T-helper 9 cell (primary cell): ENCODE measurements at regions not wholly inside any gene's neighbourhood (a gene's known extent, or its start where the extent isn't known, plus 50 kb on each side); places are given as distances from the start of the nearest gene placed in this dataset.
A peak's percentile ranks its signal among the peaks of the same experiment; 100 is the strongest.

Source experiments
- DNase-seq: peaks from one replicate; pipeline ENCODE4 v3.0.0-alpha.2; 2020

DNA sequence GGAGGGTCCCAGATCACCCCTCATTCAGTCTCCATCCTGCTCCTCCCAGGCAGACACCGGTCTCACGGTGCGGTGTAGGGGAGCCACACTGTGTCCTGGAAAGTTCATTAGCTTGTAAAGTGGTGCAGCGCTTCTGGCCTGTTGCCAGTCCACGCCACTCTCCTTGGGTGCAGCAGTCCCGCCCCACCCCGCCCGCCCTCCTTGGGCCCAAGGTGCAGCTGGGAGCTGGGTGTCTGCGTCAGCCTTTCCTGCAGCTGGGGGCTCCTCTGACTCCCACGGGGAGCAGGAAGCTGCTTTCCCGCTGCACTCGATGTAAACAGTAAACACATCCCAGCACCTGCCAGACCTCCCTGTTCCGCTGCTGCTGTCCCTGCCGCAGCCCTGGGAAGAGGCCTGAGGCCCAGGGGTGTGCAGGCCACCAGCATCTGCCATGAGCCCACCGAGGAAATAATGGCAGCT lies 53.8 kb upstream of the ASB18 start:
- no peak for DNase-seq

DNA sequence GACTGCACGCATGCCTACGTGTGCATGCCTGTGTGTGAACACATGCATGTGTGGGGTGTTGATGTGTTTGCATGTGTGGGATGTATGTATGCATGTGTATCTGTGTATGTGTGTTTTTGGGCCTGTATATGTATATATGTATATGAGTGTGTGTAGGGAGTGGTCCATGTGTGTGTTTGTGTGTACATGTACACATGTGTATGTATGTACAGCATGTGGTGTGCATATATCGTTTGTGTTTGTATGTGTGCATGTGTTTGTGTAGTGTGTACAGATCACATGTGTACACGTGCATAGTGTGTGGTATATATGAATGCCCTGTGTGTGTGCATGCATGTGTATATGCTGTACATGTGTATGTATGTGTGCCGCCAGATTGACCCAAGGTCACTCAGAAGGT lies 54.2 kb upstream of the ASB18 start:
- no peak for DNase-seq

GRCh38 chr2:236319036-236319435 lies 54.8 kb upstream of the ASB18 start:
- DNase-seq = no peak

GRCh38 chr2:236321415-236321814 lies 57.2 kb upstream of the ASB18 start:
- DNase-seq = no peak

GRCh38 chr2:236333417-236334121 lies 69.4 kb upstream of the ASB18 start:
- no peak for DNase-seq

- DNase-seq = no peak
Observed at GRCh38 chr2:236334122-236334876, 70.1 kb upstream of the ASB18 start.

DNA sequence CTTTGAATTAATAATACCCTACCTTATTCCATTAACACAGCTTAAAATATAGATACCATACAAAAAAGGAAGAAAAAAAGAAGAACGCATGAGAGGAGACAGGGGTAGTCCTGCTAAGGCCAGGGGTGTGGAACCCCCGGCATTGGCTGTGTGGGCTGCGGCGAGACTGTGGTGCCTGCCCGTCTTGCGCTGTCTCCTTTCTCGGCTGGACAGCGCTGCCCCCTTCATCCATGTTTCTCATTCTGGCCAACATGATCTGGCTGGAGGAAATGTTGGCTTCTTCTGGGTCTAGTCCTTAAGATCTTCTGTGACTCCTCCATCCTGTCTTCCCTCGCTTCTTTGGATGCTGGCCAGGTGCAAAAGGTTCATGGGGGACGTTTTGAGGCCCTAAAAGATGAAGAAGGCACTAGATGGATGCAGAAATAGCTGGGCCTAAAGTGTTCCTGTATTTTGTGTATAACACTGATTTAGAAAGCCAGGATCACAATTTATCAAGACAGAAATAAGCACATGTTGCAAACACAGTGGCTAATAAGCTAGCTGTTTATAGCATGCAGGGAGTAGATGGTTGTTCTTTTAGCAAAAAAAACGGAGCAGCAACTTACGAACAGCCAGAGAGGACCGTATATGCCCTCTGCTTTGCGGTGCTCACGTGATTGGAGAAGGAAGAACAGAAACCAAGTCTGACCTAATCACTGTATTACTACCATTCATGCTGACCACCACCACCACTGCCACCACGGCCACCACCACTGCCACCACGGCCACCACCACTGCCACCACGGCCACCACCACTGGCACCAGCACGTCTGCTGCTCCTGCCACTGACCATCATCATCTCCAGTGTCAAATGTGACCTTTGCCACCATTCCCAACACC lies 71.7 kb upstream of the ASB18 start:
- DNase-seq = no peak

DNA sequence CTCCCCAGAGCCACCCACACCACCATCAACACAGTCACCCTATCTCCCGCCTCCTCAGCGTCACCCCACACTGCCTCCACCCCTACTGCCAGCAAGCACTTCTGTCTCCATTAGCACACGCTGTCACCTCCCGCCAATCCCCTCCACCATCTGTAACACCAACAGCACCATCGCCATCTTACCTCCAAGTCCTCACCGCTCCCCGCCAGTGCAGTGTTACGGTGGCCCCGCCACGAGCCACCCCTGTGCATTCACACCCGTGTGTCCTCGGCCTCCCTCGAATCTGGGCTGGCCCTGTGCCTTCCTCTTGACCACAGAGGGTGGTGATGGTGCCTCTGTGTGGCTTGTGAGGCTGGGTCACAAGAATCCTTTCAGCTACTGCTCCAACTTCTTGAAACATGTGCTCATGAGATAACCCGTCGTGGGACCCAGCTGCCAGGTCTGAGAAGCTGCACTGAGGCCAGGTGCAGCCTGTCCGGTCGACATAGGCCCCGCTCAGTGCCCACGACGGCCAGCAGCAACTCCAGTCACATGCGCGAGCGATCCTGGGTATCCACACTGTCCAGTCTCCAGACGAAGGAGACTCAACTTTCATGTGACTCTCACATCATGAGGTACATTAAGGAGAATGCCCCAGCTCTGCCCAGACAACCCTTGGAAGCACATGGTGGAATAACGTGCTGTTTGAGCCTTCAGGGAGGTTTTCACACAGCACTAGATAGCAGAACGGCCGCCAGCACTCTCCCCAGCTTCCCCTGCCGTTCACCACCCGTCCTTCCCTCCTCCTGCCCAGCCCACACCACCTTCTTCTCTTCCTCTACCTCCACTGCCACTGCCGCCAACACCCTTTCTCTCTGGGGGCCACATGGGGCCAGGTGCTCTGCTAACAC lies 72.6 kb upstream of the ASB18 start:
- no peak for DNase-seq

DNA sequence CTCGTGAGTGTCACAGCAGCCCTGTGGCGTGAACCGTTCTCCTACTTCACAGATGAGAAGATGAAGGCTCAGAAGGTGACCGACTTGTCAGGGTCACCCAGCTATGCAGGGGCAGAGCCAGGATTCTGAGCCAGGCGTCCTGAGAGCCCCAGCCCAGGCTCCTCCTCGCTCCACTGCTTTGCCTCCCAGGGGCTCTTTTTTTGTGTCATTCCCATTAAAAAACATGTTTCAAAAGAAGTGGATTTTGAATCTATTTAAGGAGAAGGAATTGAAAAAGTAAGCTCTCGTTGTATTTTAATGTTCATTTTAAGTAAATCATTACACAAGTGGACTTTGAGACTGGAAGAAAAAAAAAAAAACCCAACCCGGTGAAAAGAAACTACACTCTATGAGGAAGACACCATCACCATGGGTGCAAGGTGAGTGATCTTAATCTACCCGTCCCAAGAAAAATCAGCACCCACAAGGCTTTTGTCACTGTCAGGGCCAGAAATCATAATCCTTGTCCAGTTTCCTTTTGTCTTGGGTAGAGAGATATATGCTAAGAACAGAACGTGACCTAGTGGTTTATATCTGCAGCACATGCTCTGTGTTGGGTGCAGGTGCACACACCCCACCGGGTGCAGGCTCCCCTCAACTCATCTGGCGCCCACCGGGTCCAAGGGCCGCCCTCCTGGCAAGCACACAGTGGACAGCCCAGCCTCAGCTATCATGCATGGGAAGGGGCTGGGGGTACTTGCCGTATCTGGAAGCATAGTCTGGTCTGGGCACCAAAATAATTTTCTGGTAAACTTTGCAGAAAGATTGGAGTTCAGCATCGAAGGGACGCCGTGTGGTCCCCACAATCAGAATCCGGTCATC lies 73.5 kb upstream of the ASB18 start:
- no peak for DNase-seq

DNA sequence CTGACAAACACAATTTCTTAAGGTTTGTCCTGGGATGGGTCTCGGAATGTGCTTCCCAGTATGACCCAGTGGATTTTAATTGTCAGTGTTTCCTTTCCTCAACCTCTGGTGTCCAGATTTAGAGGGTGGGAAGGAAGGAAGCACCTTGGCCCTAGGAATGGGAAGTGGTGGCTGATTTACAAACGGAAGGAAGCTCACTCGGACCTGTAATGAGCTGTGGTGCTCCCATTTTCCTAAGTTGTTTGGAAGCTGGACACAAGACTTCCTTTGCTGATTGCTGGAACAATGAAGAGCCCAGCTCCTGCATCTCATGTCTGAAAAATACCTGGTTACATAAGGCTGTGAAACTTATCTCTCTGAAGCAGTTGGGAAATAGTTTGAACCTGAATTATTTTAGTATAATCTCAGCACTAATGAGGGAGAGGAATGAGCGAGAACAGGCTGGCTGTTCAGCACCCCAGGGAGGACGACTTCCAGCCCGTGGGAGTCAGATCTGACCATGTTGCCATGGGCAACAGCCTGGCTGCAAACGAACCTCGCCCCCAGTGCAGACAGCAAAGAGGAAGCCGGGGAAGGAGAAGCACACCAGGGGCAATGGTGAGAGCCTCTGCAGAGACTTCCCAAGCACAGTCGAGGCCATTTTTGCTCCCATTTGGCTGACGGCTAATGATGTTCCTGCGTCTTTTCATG lies 74.4 kb upstream of the ASB18 start:
- no peak for DNase-seq

- no peak for DNase-seq
Observed at GRCh38 chr2:236340251-236340650, 76.0 kb upstream of the ASB18 start.

DNA sequence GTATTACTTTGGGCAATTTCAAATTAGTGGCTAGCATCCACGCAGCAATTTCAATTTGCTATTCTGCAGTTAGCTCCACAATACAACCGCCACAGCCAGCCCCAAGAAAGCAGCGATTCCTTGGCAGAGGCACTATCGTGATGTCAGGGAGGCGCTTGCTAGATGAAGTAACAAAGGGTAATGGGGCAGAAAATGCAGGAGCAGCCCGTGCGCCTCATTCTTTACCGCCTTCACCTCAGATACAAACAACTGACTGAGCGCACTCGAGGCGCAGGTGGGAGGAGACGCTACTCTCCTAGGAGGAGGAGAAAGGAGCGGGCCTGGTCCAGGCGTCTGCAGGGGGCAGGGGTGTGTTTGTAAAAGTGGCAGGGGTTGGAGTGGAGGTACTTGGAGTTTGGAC lies 76.9 kb upstream of the ASB18 start:
- no peak for DNase-seq

DNA sequence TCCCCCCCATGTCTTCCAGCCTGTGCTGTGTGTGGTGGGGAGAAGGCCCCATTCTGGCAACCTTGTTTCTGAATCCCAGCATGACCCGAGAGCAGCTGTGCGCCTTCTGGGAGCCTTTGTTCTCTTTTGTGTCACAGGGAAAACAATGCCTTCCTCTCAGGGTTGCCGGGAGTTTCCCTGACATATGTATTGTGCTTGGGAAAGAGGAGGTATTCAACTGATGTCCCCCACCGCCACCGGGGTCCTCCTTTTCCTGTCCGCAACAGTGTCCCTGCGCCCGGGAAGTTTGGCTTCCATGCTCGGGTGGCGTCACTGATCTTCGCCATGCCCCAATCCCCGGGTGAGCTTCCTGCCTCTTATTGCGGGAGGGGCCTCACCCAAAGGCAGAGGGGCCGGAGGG lies 77.5 kb upstream of the ASB18 start:
- DNase-seq = no peak

- DNase-seq = no peak
Observed at GRCh38 chr2:236342507-236342906, 78.3 kb upstream of the ASB18 start.

DNA sequence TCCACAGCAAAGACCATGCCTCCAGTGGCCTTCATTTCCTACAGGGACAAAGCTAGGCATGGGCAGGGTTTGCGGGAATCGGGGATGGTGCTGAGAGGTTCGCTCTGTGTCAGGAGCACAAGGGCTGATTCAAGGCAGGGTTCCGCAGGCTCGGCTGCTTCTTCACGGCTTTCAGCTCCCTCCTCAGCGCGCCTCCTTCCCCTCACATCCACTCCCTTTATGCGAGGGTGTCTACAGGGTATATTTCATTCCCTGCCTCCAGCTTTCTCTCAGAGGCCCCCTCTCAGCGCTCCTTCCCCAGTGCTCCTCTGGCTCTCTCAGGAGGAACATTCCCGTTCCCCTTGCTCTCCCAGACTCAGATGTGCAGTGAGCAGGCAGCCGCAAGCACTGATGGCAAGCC lies 78.7 kb upstream of the ASB18 start:
- DNase-seq = no peak

DNA sequence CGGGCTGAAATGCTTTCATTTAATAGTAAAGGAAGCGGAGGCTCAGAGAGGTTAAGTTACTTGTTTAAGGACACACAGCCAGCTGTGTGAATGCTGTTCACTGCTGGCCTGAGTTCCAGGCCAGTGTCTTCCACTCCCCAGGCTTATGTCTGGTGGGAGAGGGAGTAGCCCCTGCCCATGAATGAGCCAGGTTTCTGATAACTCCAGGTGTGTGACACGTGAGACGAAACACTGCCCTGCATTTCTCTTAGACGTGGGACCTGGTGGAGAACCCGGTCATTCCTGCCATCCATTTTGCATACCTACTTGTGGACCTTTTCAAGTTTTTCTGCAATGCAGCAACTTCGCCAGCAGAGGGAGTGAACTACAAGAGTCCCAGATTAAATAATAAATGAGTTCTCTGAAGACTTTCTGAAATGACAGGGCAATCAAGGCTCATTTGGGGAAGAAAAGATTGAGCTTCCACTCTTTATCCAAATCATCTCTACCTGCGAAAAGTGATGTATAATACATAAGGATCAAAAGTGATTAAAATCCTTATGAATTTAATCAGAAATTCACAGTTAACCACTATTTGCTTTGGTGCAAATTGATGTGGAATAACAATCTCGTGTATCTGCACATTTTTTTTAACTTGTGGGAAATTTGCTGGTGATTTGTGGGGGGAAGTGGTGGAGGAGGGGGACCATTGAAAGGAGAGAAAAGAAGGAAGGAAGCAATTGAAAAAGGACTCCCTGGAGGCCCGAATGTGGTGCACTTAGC lies 79.4 kb upstream of the ASB18 start:
- peak; percentile 28 for DNase-seq

GRCh38 chr2:236344446-236344845 lies 80.2 kb upstream of the ASB18 start:
- DNase-seq = no peak

- no peak for DNase-seq
Observed at GRCh38 chr2:236345081-236345714, 81.0 kb upstream of the ASB18 start.

DNA sequence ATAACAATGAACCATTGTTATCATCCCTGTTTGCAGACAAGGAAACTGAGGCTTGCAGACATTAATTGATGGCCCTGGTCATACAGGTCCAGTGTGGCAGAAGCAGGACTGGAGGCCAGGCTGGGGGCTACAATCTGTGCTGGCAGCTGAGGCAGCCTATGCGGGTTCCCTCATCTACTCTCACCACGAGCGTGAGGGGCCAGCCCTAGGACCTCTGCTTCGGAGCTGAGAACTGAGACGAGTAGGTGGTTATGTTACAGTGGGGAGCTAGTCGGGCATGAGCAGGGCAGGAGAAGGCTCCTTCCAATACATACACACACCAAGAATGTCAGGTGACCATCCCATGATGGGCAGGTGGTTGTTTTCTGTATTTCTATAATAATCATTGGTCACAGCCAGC lies 82.2 kb upstream of the ASB18 start:
- DNase-seq = no peak
